A549 (cell line): ENCODE measurements at regions not wholly inside any gene's neighbourhood (a gene's known extent, or its start where the extent isn't known, plus 50 kb on each side); places are given as distances from the start of the nearest gene placed in this dataset.

Source experiments
- ATAC-seq, 2 experiments: fragments of 200-7000 bp in 1 of 2; fragments of >200 bp in 1 of 2; cut with Nextera tagmentation in 1 of 2; cut with Tn5 transposase in 1 of 2; 3 replicates each; pipeline versions ENCODE4 v1.8.0 to v1.9.1; 2018 to 2020; ENCODE audit warnings: mild to moderate bottlenecking in 1 of 2, moderate library complexity in 1 of 2
- CTCF ChIA-PET: fragments of 300-600 bp; sonication (Branson Sonifier 250); formaldehyde crosslinking; extraction: SDS; loops from one replicate; lab custom pipeline; 2021; ENCODE audit warnings: antibody characterized with exemption, inconsistent platforms; lab: Yijun Ruan, JAX
- POLR2A ChIA-PET: fragments of 350-600 bp; formaldehyde crosslinking; extraction: SDS; loops from one replicate; lab custom pipeline; 2021; ENCODE audit warnings: antibody characterized with exemption, inconsistent platforms; lab: Yijun Ruan, JAX
- DNase-seq, 2 experiments: peaks; one replicate each; pipeline versions ENCODE4 v3.0.0 to v3.0.0-alpha.2; 2011 to 2016; ENCODE audit warnings: low read depth in 1 of 2, low spot score in 1 of 2
- FAIRE-seq: peaks from 2 replicates; lab custom pipeline; 2011; peaks lifted over from hg19 to GRCh38; lab: Jason Lieb, UNC
- H3K27ac ChIP-seq, 2 experiments: fragments of >200 bp; sonication (Bioruptor Twin); formaldehyde crosslinking; 3 replicates each; pipeline ENCODE4 v1.5.1; 2016 to 2017
- H3K4me1 ChIP-seq: fragments of >200 bp; sonication (Bioruptor Twin); formaldehyde crosslinking; 3 replicates; pipeline ENCODE4 v1.6.1; 2016
- H3K4me2 ChIP-seq: fragments of >200 bp; sonication (Bioruptor Twin); formaldehyde crosslinking; 3 replicates; pipeline ENCODE4 v1.6.1; 2016
- H3K4me3 ChIP-seq: fragments of >200 bp; sonication (Bioruptor Twin); formaldehyde crosslinking; 3 replicates; pipeline ENCODE4 v1.5.1; 2016
- H3K9me3 ChIP-seq: fragments of >200 bp; sonication (Bioruptor Twin); formaldehyde crosslinking; 3 replicates; pipeline ENCODE4 v1.6.1; 2016
- CBX8 ChIP-seq: fragments of 200-600 bp; sonication (generic); IDR thresholded peaks from 2 replicates; pipeline ENCODE4 v1.6.1; 2016
- CEBPB ChIP-seq, 2 experiments: fragments of >200 bp in 1 of 2; sonication (Bioruptor Twin) in 1 of 2; formaldehyde crosslinking in 1 of 2; IDR thresholded peaks; 2 replicates each; pipeline ENCODE4 v1.6.1; 2012 to 2016
- CHD2 ChIP-seq: fragments of 150-350 bp; IDR thresholded peaks from 2 replicates; pipeline ENCODE4 v1.6.1; 2014; ENCODE audit warnings: low read length; ENCODE audit not compliant: partially characterized antibody
- EHMT2 ChIP-seq: fragments of 200-600 bp; sonication (generic); IDR thresholded peaks from 2 replicates; pipeline ENCODE4 v1.6.1; 2016; ENCODE audit warnings: antibody characterized with exemption, low read depth, mild to moderate bottlenecking, moderate library complexity
- ESRRA ChIP-seq: fragments of 150-350 bp; IDR thresholded peaks from 2 replicates; pipeline ENCODE4 v1.6.1; 2014; ENCODE audit warnings: mild to moderate bottlenecking, low read length, borderline replicate concordance
- FOSB ChIP-seq: fragments of 250-450 bp; sonication (Bioruptor Pico); IDR thresholded peaks from 2 replicates; pipeline ENCODE4 v1.5.0; 2020; ENCODE audit warnings: mild to moderate bottlenecking, moderate library complexity
- FOXS1 ChIP-seq: fragments of 250-450 bp; sonication (Bioruptor Pico); IDR thresholded peaks from 2 replicates; pipeline ENCODE4 v1.5.0; 2020; ENCODE audit warnings: mild to moderate bottlenecking, moderate library complexity
- HDAC2 ChIP-seq: fragments of 200-600 bp; sonication (generic); IDR thresholded peaks from 2 replicates; pipeline ENCODE4 v1.6.1; 2016
- HOXB5 ChIP-seq: fragments of 250-450 bp; sonication (Bioruptor Pico); IDR thresholded peaks from 2 replicates; pipeline ENCODE4 v1.5.0; 2020; ENCODE audit warnings: mild to moderate bottlenecking, moderate library complexity
- KDM5A ChIP-seq: fragments of 200-600 bp; sonication (generic); IDR thresholded peaks from 2 replicates; pipeline ENCODE4 v1.6.1; 2016; ENCODE audit warnings: antibody characterized with exemption, mild to moderate bottlenecking
- MAFK ChIP-seq: fragments of 450-650 bp; IDR thresholded peaks from 2 replicates; pipeline ENCODE4 v1.6.1; 2014; ENCODE audit not compliant: partially characterized antibody
- NFE2L2 ChIP-seq: fragments of 150-350 bp; conservative IDR thresholded peaks from 2 replicates; pipeline ENCODE4 v1.6.1; 2014; ENCODE audit warnings: low read length
- NPAS2 ChIP-seq: fragments of 250-450 bp; sonication (Bioruptor Pico); IDR thresholded peaks from 2 replicates; pipeline ENCODE4 v1.8.0; 2022; ENCODE audit warnings: mild to moderate bottlenecking, moderate library complexity, borderline replicate concordance
- PHF8 ChIP-seq: fragments of 200-600 bp; sonication (generic); IDR thresholded peaks from 2 replicates; pipeline ENCODE4 v1.6.1; 2016; ENCODE audit warnings: low read depth, mild to moderate bottlenecking, antibody characterized with exemption, moderate library complexity, borderline replicate concordance
- POLR2A ChIP-seq: IDR thresholded peaks from 2 replicates; pipeline ENCODE4 v1.6.1; 2012; ENCODE audit warnings: mild to moderate bottlenecking, low read length
- POLR2AphosphoS2 ChIP-seq: conservative IDR thresholded peaks from 2 replicates; pipeline ENCODE4 v1.6.1; 2012; ENCODE audit warnings: low read length, improper control_type of control experiment, inconsistent platforms
- RAD21 ChIP-seq, 2 experiments: fragments of >200 bp in 1 of 2; sonication (Bioruptor Twin) in 1 of 2; formaldehyde crosslinking in 1 of 2; IDR thresholded peaks in 1 of 2; conservative IDR thresholded peaks in 1 of 2; 2 replicates in 1 of 2; 3 replicates in 1 of 2; pipeline ENCODE4 v1.6.1; 2012 to 2018; ENCODE audit warnings: inconsistent platforms in 1 of 2
- RARB ChIP-seq: fragments of 250-450 bp; sonication (Bioruptor Pico); IDR thresholded peaks from 2 replicates; pipeline ENCODE4 v1.8.0; 2021; ENCODE audit warnings: mild to moderate bottlenecking, moderate library complexity
- RNF2 ChIP-seq: fragments of 200-600 bp; sonication (generic); IDR thresholded peaks from 2 replicates; pipeline ENCODE4 v1.6.1; 2016; ENCODE audit warnings: low read depth, mild to moderate bottlenecking, antibody characterized with exemption, moderate library complexity, borderline replicate concordance
- TP53 ChIP-seq: fragments of 250-450 bp; sonication (Bioruptor Pico); IDR thresholded peaks from 2 replicates; pipeline ENCODE4 v1.5.0; 2021; ENCODE audit warnings: mild to moderate bottlenecking, moderate library complexity
- ZNF302 ChIP-seq: fragments of 250-450 bp; sonication (Bioruptor Pico); IDR thresholded peaks from 2 replicates; pipeline ENCODE4 v1.9.0; 2021; ENCODE audit warnings: inconsistent platforms, mild to moderate bottlenecking, moderate library complexity
- ZSCAN20 ChIP-seq: fragments of 250-450 bp; sonication (Bioruptor Pico); IDR thresholded peaks from 2 replicates; pipeline ENCODE4 v1.8.0; 2022; ENCODE audit warnings: mild to moderate bottlenecking, moderate library complexity
- WGBS: methylation state at CpG from one replicate; pipeline ENCODE4 v1.1.6; 2017; ENCODE audit errors: missing lambda C conversion rate; 5-methylcytosine and 5-hydroxymethylcytosine counted together
- TF ChIP-seq, protein P1 (sequence below): fragments of 250-450 bp; sonication (Bioruptor Pico); IDR thresholded peaks from 2 replicates; pipeline ENCODE4 v1.5.0; 2021; ENCODE audit warnings: mild to moderate bottlenecking, moderate library complexity, borderline replicate concordance
- TF ChIP-seq, protein P2 (sequence below): fragments of 150-350 bp; IDR thresholded peaks from 2 replicates; pipeline ENCODE4 v1.6.1; 2014; ENCODE audit warnings: low read depth, mild to moderate bottlenecking, low read length
- TF ChIP-seq, protein P3 (sequence below): fragments of 450-650 bp; IDR thresholded peaks from 2 replicates; pipeline ENCODE4 v1.6.1; 2014; ENCODE audit warnings: antibody characterized with exemption
- TF ChIP-seq, protein P4 (sequence below): fragments of >200 bp; sonication (Bioruptor Twin); formaldehyde crosslinking; IDR thresholded peaks from 2 replicates; pipeline ENCODE4 v1.6.1; 2016
- TF ChIP-seq, protein P5 (sequence below): IDR thresholded peaks from 2 replicates; pipeline ENCODE4 v1.6.1; 2012

DNA sequence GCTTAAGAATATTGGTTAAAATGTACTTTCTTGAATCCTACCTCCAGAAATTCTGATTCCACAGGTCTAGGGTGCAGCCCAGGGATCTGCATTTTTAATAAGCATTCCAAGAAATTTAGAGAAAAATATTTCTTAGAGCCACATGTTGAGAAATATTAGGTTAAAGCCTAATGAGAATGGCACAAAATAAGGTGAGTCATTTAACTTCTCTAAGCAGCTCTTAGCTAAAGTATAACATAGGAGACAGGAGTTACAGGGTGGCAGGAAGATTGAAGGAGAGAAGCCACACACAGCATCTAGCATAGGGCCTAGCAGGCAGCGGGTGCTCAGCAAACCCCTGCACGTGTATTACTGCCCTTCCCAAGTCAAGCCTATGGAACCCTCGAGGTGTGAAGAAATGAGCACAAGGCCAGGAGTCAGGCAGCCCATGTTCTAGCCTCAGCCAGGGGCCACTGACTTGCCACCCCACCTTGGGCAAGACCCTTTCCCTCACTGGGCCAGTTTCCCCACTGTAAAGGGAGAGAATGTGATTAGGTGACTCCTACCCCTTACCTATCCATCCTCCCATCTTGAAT lies 197.1 kb upstream of the TLE3 start:
- no peak for TF ChIP-seq EHMT2
- TF ChIP-seq CBX8 = no peak
- TF ChIP-seq FOSB (CRISPR knock-in tag) = no peak
- TF ChIP-seq, protein P1, sequence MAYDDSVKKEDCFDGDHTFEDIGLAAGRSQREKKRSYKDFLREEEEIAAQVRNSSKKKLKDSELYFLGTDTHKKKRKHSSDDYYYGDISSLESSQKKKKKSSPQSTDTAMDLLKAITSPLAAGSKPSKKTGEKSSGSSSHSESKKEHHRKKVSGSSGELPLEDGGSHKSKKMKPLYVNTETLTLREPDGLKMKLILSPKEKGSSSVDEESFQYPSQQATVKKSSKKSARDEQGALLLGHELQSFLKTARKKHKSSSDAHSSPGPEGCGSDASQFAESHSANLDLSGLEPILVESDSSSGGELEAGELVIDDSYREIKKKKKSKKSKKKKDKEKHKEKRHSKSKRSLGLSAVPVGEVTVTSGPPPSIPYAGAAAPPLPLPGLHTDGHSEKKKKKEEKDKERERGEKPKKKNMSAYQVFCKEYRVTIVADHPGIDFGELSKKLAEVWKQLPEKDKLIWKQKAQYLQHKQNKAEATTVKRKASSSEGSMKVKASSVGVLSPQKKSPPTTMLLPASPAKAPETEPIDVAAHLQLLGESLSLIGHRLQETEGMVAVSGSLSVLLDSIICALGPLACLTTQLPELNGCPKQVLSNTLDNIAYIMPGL (CRISPR knock-in tag) = no peak
- no peak for TF ChIP-seq ESRRA
- no peak for TF ChIP-seq POLR2A
- TF ChIP-seq, protein P2, sequence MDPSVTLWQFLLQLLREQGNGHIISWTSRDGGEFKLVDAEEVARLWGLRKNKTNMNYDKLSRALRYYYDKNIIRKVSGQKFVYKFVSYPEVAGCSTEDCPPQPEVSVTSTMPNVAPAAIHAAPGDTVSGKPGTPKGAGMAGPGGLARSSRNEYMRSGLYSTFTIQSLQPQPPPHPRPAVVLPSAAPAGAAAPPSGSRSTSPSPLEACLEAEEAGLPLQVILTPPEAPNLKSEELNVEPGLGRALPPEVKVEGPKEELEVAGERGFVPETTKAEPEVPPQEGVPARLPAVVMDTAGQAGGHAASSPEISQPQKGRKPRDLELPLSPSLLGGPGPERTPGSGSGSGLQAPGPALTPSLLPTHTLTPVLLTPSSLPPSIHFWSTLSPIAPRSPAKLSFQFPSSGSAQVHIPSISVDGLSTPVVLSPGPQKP = no peak
- no peak for TF ChIP-seq PHF8
- no peak for TF ChIP-seq RAD21 (conservative IDR thresholded peaks at IDR 0.05 in 1 of 2, IDR thresholded peaks at IDR 0.05 in 1 of 2)
- TF ChIP-seq POLR2AphosphoS2 = no peak
- no peak for TF ChIP-seq TP53
- no peak for TF ChIP-seq FOXS1
- TF ChIP-seq HDAC2 = no peak
- TF ChIP-seq CHD2 = no peak
- TF ChIP-seq, protein P3, sequence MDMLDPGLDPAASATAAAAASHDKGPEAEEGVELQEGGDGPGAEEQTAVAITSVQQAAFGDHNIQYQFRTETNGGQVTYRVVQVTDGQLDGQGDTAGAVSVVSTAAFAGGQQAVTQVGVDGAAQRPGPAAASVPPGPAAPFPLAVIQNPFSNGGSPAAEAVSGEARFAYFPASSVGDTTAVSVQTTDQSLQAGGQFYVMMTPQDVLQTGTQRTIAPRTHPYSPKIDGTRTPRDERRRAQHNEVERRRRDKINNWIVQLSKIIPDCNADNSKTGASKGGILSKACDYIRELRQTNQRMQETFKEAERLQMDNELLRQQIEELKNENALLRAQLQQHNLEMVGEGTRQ = no peak
- no peak for TF ChIP-seq NFE2L2
- TF ChIP-seq, protein P4, sequence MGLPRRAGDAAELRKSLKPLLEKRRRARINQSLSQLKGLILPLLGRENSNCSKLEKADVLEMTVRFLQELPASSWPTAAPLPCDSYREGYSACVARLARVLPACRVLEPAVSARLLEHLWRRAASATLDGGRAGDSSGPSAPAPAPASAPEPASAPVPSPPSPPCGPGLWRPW = no peak
- no peak for TF ChIP-seq RARB (CRISPR knock-in tag)
- no peak for TF ChIP-seq HOXB5 (CRISPR knock-in tag)
- ATAC-seq (no peak), DNase-seq (no peak), FAIRE-seq (no peak)
- Histone ChIP-seq H3K9me3 (no peaks in the 10 kb centered on the region), H3K4me3 (no peak overlapping the region), H3K4me2 (no peak overlapping the region), H3K4me1 (peaks cover 3% of the 10 kb centered on the region; the same call in 1 of the 3 replicates), H3K27ac (no peak overlapping the region)
- ChIA-PET POLR2A (no interaction called here), CTCF (interaction anchor here (1.1 kb wide), 2 partner anchors 8 to 29 kb away, joined by 3 to 6 read pairs; no protein-coding TSS in a partner anchor)
- 63% methylated on average over 3 of the region's 3 CpGs for WGBS

DNA sequence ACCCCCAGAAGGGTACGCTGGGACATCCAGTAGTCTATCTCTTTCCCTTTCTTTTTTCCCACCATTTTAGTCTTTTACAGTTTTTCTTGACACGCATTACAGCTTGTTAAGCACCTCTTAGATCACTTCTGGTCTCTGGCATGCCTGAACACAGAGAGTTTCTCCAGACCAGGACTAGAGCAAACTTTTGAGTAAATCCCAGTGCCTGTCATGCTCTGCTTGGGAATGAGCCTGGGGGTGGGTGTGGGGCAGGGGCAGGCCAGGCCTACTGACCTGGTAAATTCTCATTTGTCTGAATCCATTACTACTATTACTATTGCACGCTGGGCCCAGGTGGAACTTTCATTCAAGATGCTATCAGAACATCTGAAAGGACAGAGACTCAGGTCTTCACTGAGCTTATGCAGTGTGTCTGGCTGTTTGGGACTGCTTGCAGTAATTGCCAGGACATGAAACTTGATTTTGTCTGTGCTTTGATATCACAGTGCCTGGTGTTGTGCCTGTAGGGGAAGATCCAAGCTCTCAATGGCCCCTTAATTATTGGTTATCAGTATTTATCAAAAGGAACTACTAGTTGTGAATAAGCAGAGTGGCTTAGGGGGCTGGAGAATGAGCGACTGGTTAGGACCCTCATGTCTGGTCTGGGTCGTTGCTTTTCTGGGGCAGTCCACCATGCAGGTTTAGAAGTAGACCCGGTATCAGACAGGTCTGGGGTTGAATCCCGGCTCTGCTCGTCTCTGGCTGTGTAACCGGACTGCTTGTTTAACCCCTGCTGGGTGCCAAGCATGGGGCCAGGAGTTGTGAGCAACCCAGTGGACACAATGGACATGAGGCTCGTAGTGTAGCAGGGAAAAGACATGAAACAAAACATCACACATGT lies 196.1 kb upstream of the TLE3 start:
- CTCF ChIA-PET = interaction anchor here (0.6 to 0.9 kb wide), 5 partner anchors 18 to 801 kb away, joined by 3 to 4 read pairs (median 3); no protein-coding TSS in a partner anchor
- 72% methylated on average over 10 of the region's 10 CpGs for WGBS
- DNase-seq = no peak
- ATAC-seq = no peak
- no peak for TF ChIP-seq ESRRA
- TF ChIP-seq POLR2AphosphoS2 = no peak
- no peak for TF ChIP-seq RNF2
- TF ChIP-seq KDM5A = no peak
- TF ChIP-seq ZNF302 = no peak
- TF ChIP-seq HOXB5 (CRISPR knock-in tag) = no peak
- no peak for TF ChIP-seq RARB (CRISPR knock-in tag)
- TF ChIP-seq, protein P5, sequence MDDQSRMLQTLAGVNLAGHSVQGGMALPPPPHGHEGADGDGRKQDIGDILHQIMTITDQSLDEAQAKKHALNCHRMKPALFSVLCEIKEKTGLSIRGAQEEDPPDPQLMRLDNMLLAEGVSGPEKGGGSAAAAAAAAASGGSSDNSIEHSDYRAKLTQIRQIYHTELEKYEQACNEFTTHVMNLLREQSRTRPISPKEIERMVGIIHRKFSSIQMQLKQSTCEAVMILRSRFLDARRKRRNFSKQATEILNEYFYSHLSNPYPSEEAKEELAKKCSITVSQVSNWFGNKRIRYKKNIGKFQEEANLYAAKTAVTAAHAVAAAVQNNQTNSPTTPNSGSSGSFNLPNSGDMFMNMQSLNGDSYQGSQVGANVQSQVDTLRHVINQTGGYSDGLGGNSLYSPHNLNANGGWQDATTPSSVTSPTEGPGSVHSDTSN = no peak
- no peak for TF ChIP-seq TP53
- TF ChIP-seq, protein P4 = no peak
- TF ChIP-seq MAFK = no peak
- no peak for TF ChIP-seq ZSCAN20
- no peak for TF ChIP-seq NPAS2 (CRISPR knock-in tag)
- TF ChIP-seq FOSB (CRISPR knock-in tag) = no peak
- TF ChIP-seq CEBPB (IDR thresholded peaks at IDR 0.05) = no peak
- TF ChIP-seq CBX8 = no peak
- peaks cover 10% of the 10 kb centered on the region; the same call in 1 of the 3 replicates for H3K4me1 ChIP-seq
- H3K4me3 ChIP-seq = no peak overlapping the region
- no peaks in the 10 kb centered on the region for H3K9me3 ChIP-seq
- POLR2A ChIA-PET = no interaction called here
- no peak overlapping the region for H3K27ac ChIP-seq
- no peak overlapping the region for H3K4me2 ChIP-seq
- FAIRE-seq = no peak
